ENCODE measurements at regions not wholly inside any gene's neighbourhood (a gene's known extent, or its start where the extent isn't known, plus 50 kb on each side); places are given as distances from the start of the nearest gene placed in this dataset.
"Not testable (repeated sequence)": the region's sequence is repeated elsewhere in the genome, so short reads cannot be mapped to it uniquely, and the experiment has no call there.

DNA sequence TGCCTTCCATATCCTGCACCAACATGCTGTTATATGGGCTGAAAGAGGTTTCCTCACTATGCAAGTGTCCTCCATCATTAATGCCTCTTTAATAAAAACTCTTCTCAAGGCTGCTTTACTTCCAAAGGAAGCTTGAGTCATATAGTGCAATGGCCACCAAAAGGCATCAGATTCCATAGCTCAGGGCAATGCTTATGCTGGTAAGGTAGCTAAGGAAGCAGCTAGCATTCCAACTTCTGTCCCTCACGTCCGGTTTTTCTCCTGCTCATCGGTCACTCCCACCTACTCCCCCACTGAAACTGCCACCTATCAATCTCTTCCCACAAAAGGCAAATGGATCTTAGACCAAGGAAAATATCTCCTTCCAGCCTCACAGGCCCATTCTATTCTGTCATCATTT lies 117.1 kb upstream of the SLC4A7 start:
- TF ChIP-seq EZH2 (IDR thresholded peaks at IDR 0.05; ENCODE audit: insufficient read depth, poor library complexity, severe bottlenecking); EZH2phosphoT487 (IDR thresholded peaks at IDR 0.05; ENCODE audit: insufficient read depth, low read depth): not testable (repeated sequence)
